GM21786 (cell line): ENCODE measurements at regions not wholly inside any gene's neighbourhood (a gene's known extent, or its start where the extent isn't known, plus 50 kb on each side); places are given as distances from the start of the nearest gene placed in this dataset.

ENCODE experiments used
- ATAC-seq: cut with Tn5 transposase; IDR thresholded peaks from one replicate; pipeline ENCODE4 v1.9.1; 2021; ENCODE audit not compliant: unreplicated experiment

GRCh38 chr18:73742957-73743356, 404.7 kb downstream of the FBXO15 start:
- ATAC-seq = no peak

GRCh38 chr18:73741946-73742345, 405.7 kb downstream of the FBXO15 start:
- ATAC-seq = no peak

GRCh38 chr18:73739098-73739497, 408.5 kb downstream of the FBXO15 start:
- no peak for ATAC-seq

- no peak for ATAC-seq
Observed at GRCh38 chr18:73737990-73738389, 409.6 kb downstream of the FBXO15 start.

GRCh38 chr18:73735836-73736235, 411.8 kb downstream of the FBXO15 start:
- ATAC-seq = no peak

- ATAC-seq = no peak
Observed at GRCh38 chr18:73733806-73734314, 413.8 kb downstream of the FBXO15 start.

- ATAC-seq = no peak
Observed at GRCh38 chr18:73733376-73733775, 414.3 kb downstream of the FBXO15 start.

- ATAC-seq = no peak
Observed at GRCh38 chr18:73728657-73729056, 419.0 kb downstream of the FBXO15 start.

- no peak for ATAC-seq
Observed at GRCh38 chr18:73724958-73725357, 422.7 kb downstream of the FBXO15 start.

GRCh38 chr18:73719611-73720010, 428.0 kb downstream of the FBXO15 start:
- no peak for ATAC-seq

- ATAC-seq = no peak
Observed at GRCh38 chr18:73717570-73717969, 430.1 kb downstream of the FBXO15 start.

GRCh38 chr18:73715210-73715670, 432.4 kb downstream of the FBXO15 start:
- no peak for ATAC-seq

GRCh38 chr18:73714466-73714865, 433.2 kb downstream of the FBXO15 start:
- ATAC-seq = no peak

GRCh38 chr18:73711256-73711655, 436.4 kb downstream of the FBXO15 start:
- ATAC-seq = no peak

- ATAC-seq = no peak
Observed at GRCh38 chr18:73708591-73708990, 439.0 kb downstream of the FBXO15 start.

- ATAC-seq = no peak
Observed at GRCh38 chr18:73707035-73707434, 440.6 kb downstream of the FBXO15 start.

- no peak for ATAC-seq
Observed at GRCh38 chr18:73697353-73697752, 450.3 kb downstream of the FBXO15 start.

- ATAC-seq = no peak
Observed at GRCh38 chr18:73696698-73697097, 450.9 kb downstream of the FBXO15 start.

- ATAC-seq = no peak
Observed at GRCh38 chr18:73696171-73696570, 451.5 kb downstream of the FBXO15 start.

GRCh38 chr18:73693091-73693490, 454.5 kb downstream of the FBXO15 start:
- ATAC-seq = no peak

GRCh38 chr18:73691624-73692023, 456.0 kb downstream of the FBXO15 start:
- no peak for ATAC-seq

GRCh38 chr18:73691118-73691517, 456.5 kb downstream of the FBXO15 start:
- ATAC-seq = no peak

GRCh38 chr18:73690222-73690621, 457.4 kb downstream of the FBXO15 start:
- ATAC-seq = no peak
